Prostate gland (tissue), 2 donors: ENCODE measurements at regions not wholly inside any gene's neighbourhood (a gene's known extent, or its start where the extent isn't known, plus 50 kb on each side); places are given as distances from the start of the nearest gene placed in this dataset.

Experiments
- DNase-seq: peaks from one replicate; pipeline ENCODE4 v3.0.0-alpha.2; 2019; ENCODE audit warnings: low spot score
- H3K27ac ChIP-seq, 2 donors: fragments of 200-600 bp; sonication (generic); 2 replicates each; pipeline ENCODE4 v1.5.1; 2017 to 2019
- H3K27me3 ChIP-seq: fragments of 200-600 bp; sonication (generic); replicated peaks from 2 replicates; pipeline ENCODE4 v1.5.1; 2019; ENCODE audit not compliant: insufficient read depth
- H3K36me3 ChIP-seq, 2 donors: fragments of 200-600 bp; sonication (generic); 1 replicate in 1 of 2; 2 replicates in 1 of 2; pipeline versions ENCODE4 v1.5.1 to v1.8.1; 2017 to 2019
- H3K4me1 ChIP-seq: fragments of 200-600 bp; sonication (generic); replicated peaks from 2 replicates; pipeline ENCODE4 v1.5.1; 2019
- H3K4me3 ChIP-seq, 2 donors: fragments of 200-600 bp; sonication (generic); 2 replicates each; pipeline ENCODE4 v1.5.1; 2017 to 2019
- H3K9me3 ChIP-seq: fragments of 200-600 bp; sonication (generic); 2 replicates; pipeline ENCODE4 v1.5.1; 2017
- CTCF ChIP-seq, 4 experiments: fragments of 200-600 bp in 2 of 4; fragments of 450-650 bp in 2 of 4; sonication (generic) in 2 of 4; IDR thresholded peaks; 1 replicate in 3 of 4; 2 replicates in 1 of 4; pipeline ENCODE4 v1.5.1; 2016 to 2019; ENCODE audit warnings: antibody characterized with exemption in 4 of 4, mild to moderate bottlenecking in 2 of 4, moderate library complexity in 2 of 4
- POLR2A ChIP-seq: fragments of 450-650 bp; IDR thresholded peaks from one replicate; pipeline ENCODE4 v1.6.1; 2016; ENCODE audit warnings: antibody characterized with exemption, mild to moderate bottlenecking
- POLR2AphosphoS5 ChIP-seq: sonication (generic); formaldehyde crosslinking; IDR thresholded peaks from one replicate; pipeline ENCODE4 v1.6.1; 2017; ENCODE audit warnings: antibody characterized with exemption
- WGBS: methylation state at CpG from one replicate; pipeline ENCODE4 v1.1.5; 2018; 5-methylcytosine and 5-hydroxymethylcytosine counted together
- intact Hi-C: fragments of 100-400 bp; cut with DNase I; formaldehyde crosslinking; loops from one replicate; pipeline ENCODE4 v1.14.2; 2022

- no peaks in the 10 kb centered on the region for H3K9me3 ChIP-seq
- intact Hi-C loops, result no loop called here
Measured at GRCh38 chr13:76516586-76516985, 369.6 kb downstream of the KCTD12 start.

GRCh38 chr13:76516013-76516412 is 370.2 kb downstream of the KCTD12 start:
- 90% methylated on average over 1 of the region's 1 CpG for WGBS
- no peak for DNase-seq
- Histone ChIP-seq H3K9me3 (no peaks in the 10 kb centered on the region), H3K4me3 (no peak overlapping the region), H3K27ac (no peak overlapping the region), H3K4me1 (no peaks in the 10 kb centered on the region), H3K36me3 (no peaks in the 10 kb centered on the region), H3K27me3 (no peaks in the 10 kb centered on the region)
- intact Hi-C loops, result no loop called here
- no peak for TF ChIP-seq POLR2A
- no peak for TF ChIP-seq POLR2AphosphoS5
- no peak for TF ChIP-seq CTCF (IDR thresholded peaks at IDR 0.05)

More at GRCh38 chr13:76516586-76516985, 369.6 kb downstream of the KCTD12 start:
- no peak overlapping the region for H3K4me3 ChIP-seq
- H3K27me3 ChIP-seq, result no peaks in the 10 kb centered on the region
- H3K27ac ChIP-seq, result no peak overlapping the region
- no peaks in the 10 kb centered on the region for H3K36me3 ChIP-seq
- no peak for DNase-seq
- H3K4me1 ChIP-seq, result no peaks in the 10 kb centered on the region
- no peak for TF ChIP-seq CTCF (IDR thresholded peaks at IDR 0.05)
- no peak for TF ChIP-seq POLR2A
- no peak for TF ChIP-seq POLR2AphosphoS5

- no peak overlapping the region for H3K4me3 ChIP-seq
- TF ChIP-seq POLR2AphosphoS5, result peak; percentile 7
- no peak for TF ChIP-seq CTCF (IDR thresholded peaks at IDR 0.05)
- intact Hi-C loops, result no loop called here
- H3K27ac ChIP-seq, result no peak overlapping the region
- no peak for DNase-seq
- H3K9me3 ChIP-seq, result no peaks in the 10 kb centered on the region
- 31% methylated on average over 1 of the region's 1 CpG for WGBS
- no peaks in the 10 kb centered on the region for H3K36me3 ChIP-seq
- H3K4me1 ChIP-seq, result no peaks in the 10 kb centered on the region
- no peaks in the 10 kb centered on the region for H3K27me3 ChIP-seq
Measured at GRCh38 chr13:76512721-76513145, 373.5 kb downstream of the KCTD12 start.

GRCh38 chr13:76505437-76505836 is 380.8 kb downstream of the KCTD12 start:
- Histone ChIP-seq H3K27me3 (no peaks in the 10 kb centered on the region), H3K4me1 (no peaks in the 10 kb centered on the region), H3K36me3 (no peaks in the 10 kb centered on the region), H3K4me3 (no peak overlapping the region), H3K27ac (no peak overlapping the region), H3K9me3 (no peaks in the 10 kb centered on the region)
- no peak for TF ChIP-seq CTCF (IDR thresholded peaks at IDR 0.05)
- TF ChIP-seq POLR2A, result no peak
- TF ChIP-seq POLR2AphosphoS5, result no peak
- intact Hi-C loops, result no loop called here
- DNase-seq, result no peak
- WGBS, result 77% methylated on average over 3 of the region's 3 CpGs

- Histone ChIP-seq H3K27ac (no peak overlapping the region), H3K36me3 (no peaks in the 10 kb centered on the region), H3K4me3 (no peak overlapping the region), H3K4me1 (no peaks in the 10 kb centered on the region), H3K9me3 (no peaks in the 10 kb centered on the region), H3K27me3 (no peaks in the 10 kb centered on the region)
- intact Hi-C loops, result no loop called here
- no peak for DNase-seq
- TF ChIP-seq CTCF (IDR thresholded peaks at IDR 0.05) (no peak), POLR2AphosphoS5 (no peak), POLR2A (no peak)
- WGBS, result 65% methylated on average over 5 of the region's 5 CpGs
Measured at GRCh38 chr13:76503766-76504165, 382.4 kb downstream of the KCTD12 start.
